SK-N-SH treated with all-trans-retinoic acid at 6 μM for 48 hours (cell line): ENCODE measurements at regions not wholly inside any gene's neighbourhood (a gene's known extent, or its start where the extent isn't known, plus 50 kb on each side); places are given as distances from the start of the nearest gene placed in this dataset.

Source experiments
- ARNTL ChIP-seq: fragments of 450-650 bp; formaldehyde crosslinking; IDR thresholded peaks from 2 replicates; pipeline ENCODE4 v1.5.0; 2020; ENCODE audit warnings: low read depth, mild to moderate bottlenecking, moderate library complexity, borderline replicate concordance
- ESRRG ChIP-seq: fragments of 250-450 bp; sonication (Bioruptor Pico); IDR thresholded peaks from 2 replicates; pipeline ENCODE4 v1.6.1; 2021; ENCODE audit warnings: mild to moderate bottlenecking
- GLIS3 ChIP-seq: fragments of 250-450 bp; sonication (Bioruptor Pico); IDR thresholded peaks from 2 replicates; pipeline ENCODE4 v1.5.0; 2020; ENCODE audit warnings: mild to moderate bottlenecking, moderate library complexity
- OSR1 ChIP-seq: fragments of 250-450 bp; sonication (Bioruptor Pico); IDR thresholded peaks from 2 replicates; pipeline ENCODE4 v1.8.0; 2022; ENCODE audit warnings: moderate library complexity, mild to moderate bottlenecking, inconsistent platforms
- PPARA ChIP-seq: fragments of 250-450 bp; sonication (Bioruptor Pico); IDR thresholded peaks from 2 replicates; pipeline ENCODE4 v1.5.0; 2020; ENCODE audit warnings: mild to moderate bottlenecking, borderline replicate concordance
- TCF4 ChIP-seq: fragments of 250-450 bp; sonication (Bioruptor Pico); IDR thresholded peaks from 2 replicates; pipeline ENCODE4 v1.8.0; 2021; ENCODE audit warnings: mild to moderate bottlenecking, moderate library complexity, borderline replicate concordance
- TOX ChIP-seq: fragments of 250-450 bp; sonication (Bioruptor Pico); IDR thresholded peaks from 2 replicates; pipeline ENCODE4 v1.8.0; 2021; ENCODE audit warnings: mild to moderate bottlenecking, moderate library complexity, borderline replicate concordance
- ZFP30 ChIP-seq: fragments of 450-650 bp; formaldehyde crosslinking; IDR thresholded peaks from 2 replicates; pipeline ENCODE4 v1.5.0; 2022; ENCODE audit warnings: mild to moderate bottlenecking, moderate library complexity
- ZNF70 ChIP-seq: fragments of 450-650 bp; formaldehyde crosslinking; IDR thresholded peaks from 2 replicates; pipeline ENCODE4 v1.5.0; 2020; ENCODE audit warnings: mild to moderate bottlenecking, moderate library complexity
- TF ChIP-seq, protein P1 (sequence below): fragments of 250-450 bp; sonication (Bioruptor Pico); IDR thresholded peaks from 2 replicates; pipeline ENCODE4 v1.8.0; 2020; ENCODE audit warnings: mild to moderate bottlenecking, moderate library complexity, borderline replicate concordance
- TF ChIP-seq, protein P2 (sequence below): fragments of 250-450 bp; sonication (Bioruptor Pico); IDR thresholded peaks from 2 replicates; pipeline ENCODE4 v1.5.1; 2020; ENCODE audit warnings: low read depth, mild to moderate bottlenecking, moderate library complexity
- TF ChIP-seq, protein P3 (sequence below): fragments of 250-450 bp; sonication (Bioruptor Pico); IDR thresholded peaks from 2 replicates; pipeline ENCODE4 v1.5.0; 2020; ENCODE audit warnings: mild to moderate bottlenecking, moderate library complexity

GRCh38 chrX:39894683-39895082 lies 203.1 kb downstream of the BCOR start:
- TF ChIP-seq, protein P1, sequence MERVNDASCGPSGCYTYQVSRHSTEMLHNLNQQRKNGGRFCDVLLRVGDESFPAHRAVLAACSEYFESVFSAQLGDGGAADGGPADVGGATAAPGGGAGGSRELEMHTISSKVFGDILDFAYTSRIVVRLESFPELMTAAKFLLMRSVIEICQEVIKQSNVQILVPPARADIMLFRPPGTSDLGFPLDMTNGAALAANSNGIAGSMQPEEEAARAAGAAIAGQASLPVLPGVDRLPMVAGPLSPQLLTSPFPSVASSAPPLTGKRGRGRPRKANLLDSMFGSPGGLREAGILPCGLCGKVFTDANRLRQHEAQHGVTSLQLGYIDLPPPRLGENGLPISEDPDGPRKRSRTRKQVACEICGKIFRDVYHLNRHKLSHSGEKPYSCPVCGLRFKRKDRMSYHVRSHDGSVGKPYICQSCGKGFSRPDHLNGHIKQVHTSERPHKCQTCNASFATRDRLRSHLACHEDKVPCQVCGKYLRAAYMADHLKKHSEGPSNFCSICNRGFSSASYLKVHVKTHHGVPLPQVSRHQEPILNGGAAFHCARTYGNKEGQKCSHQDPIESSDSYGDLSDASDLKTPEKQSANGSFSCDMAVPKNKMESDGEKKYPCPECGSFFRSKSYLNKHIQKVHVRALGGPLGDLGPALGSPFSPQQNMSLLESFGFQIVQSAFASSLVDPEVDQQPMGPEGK (CRISPR knock-in tag): no peak
- TF ChIP-seq GLIS3 (CRISPR knock-in tag) (no peak), TCF4 (CRISPR knock-in tag) (no peak), ZNF70 (no peak), ESRRG (CRISPR knock-in tag) (no peak), ARNTL (CRISPR knock-in tag) (no peak), TOX (CRISPR knock-in tag) (no peak), OSR1 (no peak), PPARA (CRISPR knock-in tag) (no peak), ZFP30 (no peak)
- TF ChIP-seq, protein P2, sequence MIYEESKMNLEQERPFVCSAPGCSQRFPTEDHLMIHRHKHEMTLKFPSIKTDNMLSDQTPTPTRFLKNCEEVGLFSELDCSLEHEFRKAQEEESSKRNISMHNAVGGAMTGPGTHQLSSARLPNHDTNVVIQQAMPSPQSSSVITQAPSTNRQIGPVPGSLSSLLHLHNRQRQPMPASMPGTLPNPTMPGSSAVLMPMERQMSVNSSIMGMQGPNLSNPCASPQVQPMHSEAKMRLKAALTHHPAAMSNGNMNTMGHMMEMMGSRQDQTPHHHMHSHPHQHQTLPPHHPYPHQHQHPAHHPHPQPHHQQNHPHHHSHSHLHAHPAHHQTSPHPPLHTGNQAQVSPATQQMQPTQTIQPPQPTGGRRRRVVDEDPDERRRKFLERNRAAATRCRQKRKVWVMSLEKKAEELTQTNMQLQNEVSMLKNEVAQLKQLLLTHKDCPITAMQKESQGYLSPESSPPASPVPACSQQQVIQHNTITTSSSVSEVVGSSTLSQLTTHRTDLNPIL: no peak
- TF ChIP-seq, protein P3, sequence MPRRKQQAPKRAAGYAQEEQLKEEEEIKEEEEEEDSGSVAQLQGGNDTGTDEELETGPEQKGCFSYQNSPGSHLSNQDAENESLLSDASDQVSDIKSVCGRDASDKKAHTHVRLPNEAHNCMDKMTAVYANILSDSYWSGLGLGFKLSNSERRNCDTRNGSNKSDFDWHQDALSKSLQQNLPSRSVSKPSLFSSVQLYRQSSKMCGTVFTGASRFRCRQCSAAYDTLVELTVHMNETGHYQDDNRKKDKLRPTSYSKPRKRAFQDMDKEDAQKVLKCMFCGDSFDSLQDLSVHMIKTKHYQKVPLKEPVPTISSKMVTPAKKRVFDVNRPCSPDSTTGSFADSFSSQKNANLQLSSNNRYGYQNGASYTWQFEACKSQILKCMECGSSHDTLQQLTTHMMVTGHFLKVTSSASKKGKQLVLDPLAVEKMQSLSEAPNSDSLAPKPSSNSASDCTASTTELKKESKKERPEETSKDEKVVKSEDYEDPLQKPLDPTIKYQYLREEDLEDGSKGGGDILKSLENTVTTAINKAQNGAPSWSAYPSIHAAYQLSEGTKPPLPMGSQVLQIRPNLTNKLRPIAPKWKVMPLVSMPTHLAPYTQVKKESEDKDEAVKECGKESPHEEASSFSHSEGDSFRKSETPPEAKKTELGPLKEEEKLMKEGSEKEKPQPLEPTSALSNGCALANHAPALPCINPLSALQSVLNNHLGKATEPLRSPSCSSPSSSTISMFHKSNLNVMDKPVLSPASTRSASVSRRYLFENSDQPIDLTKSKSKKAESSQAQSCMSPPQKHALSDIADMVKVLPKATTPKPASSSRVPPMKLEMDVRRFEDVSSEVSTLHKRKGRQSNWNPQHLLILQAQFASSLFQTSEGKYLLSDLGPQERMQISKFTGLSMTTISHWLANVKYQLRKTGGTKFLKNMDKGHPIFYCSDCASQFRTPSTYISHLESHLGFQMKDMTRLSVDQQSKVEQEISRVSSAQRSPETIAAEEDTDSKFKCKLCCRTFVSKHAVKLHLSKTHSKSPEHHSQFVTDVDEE: no peak
